ENCODE measurements at regions not wholly inside any gene's neighbourhood (a gene's known extent, or its start where the extent isn't known, plus 50 kb on each side); places are given as distances from the start of the nearest gene placed in this dataset.

DNA sequence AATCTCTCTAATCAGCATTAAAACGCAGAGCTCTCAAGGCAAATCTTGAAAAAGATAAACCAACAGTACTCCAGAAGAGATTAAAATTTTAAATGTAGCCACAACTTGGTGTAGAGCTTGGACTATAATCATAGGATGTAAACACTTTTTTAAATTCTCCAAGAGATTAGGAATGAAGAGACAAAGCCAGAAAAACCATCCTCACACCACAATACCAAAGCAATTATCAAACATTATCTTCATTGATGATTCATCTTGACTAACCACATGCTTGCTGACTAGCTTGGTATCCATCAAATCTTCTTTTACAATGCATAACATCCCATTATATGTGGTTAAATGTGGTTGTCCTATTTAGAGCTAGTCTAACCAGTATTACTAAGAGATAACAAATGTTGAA is 815.1 kb downstream of the TLE1 start:
- no peak for TF ChIP-seq CTCF (IDR thresholded peaks at IDR 0.05)
- TF ChIP-seq POLR2A (IDR thresholded peaks at IDR 0.05) = no peak
- TF ChIP-seq POLR2AphosphoS5 (IDR thresholded peaks at IDR 0.05) = no peak
